ENCODE measurements at regions not wholly inside any gene's neighbourhood (a gene's known extent, or its start where the extent isn't known, plus 50 kb on each side); places are given as distances from the start of the nearest gene placed in this dataset.
"Not testable (repeated sequence)": the region's sequence is repeated elsewhere in the genome, so short reads cannot be mapped to it uniquely, and the experiment has no call there.

GRCh38 chr17:14539801-14540200 is 238.9 kb downstream of the HS3ST3B1 start:
- H3K9ac ChIP-seq (ENCODE audit: insufficient read depth, low read length, poor library complexity, severe bottlenecking) = no peak overlapping the region
- H2AFZ ChIP-seq (ENCODE audit: insufficient read depth, low read depth, low read length, poor library complexity, severe bottlenecking) = no peak overlapping the region
- Mint-ChIP-seq H3K27me3 (ENCODE audit: low read depth in 3 of 3) (no peaks in the 10 kb centered on the region), H3K27ac (no peak overlapping the region), H3K36me3 (no peaks in the 10 kb centered on the region), H3K4me1 (peaks cover 3% of the 10 kb centered on the region), H3K4me3 (no peak overlapping the region), H3K9me3 (peaks cover 2 to 21% (median 8%) of the 10 kb centered on the region in 7 donors)
- H3K36me3 ChIP-seq (replicated peaks in 1 of 2; ENCODE audit: control insufficient read depth in 1 of 2, insufficient read depth in 2 of 2, low read length in 2 of 2) = no peaks in the 10 kb centered on the region
- no peak overlapping the region for H3K4me2 ChIP-seq (replicated peaks; ENCODE audit: extremely low read depth, low read length, poor library complexity, severe bottlenecking)
- no peak overlapping the region for H3K4me3 ChIP-seq (replicated peaks in 1 of 3; ENCODE audit: low read depth in 2 of 3, low read length in 3 of 3)
- H3K9me3 ChIP-seq (replicated peaks in 1 of 2; ENCODE audit: control insufficient read depth in 1 of 2, insufficient read depth in 1 of 2, low read length in 2 of 2) = peaks cover 0 to 5% of the 10 kb centered on the region in 2 donors
- no peaks in the 10 kb centered on the region for H3K27me3 ChIP-seq (ENCODE audit: control insufficient read depth in 2 of 2, insufficient read depth in 2 of 2, low read length in 2 of 2)
- no peak for TF ChIP-seq CTCF (IDR thresholded peaks at IDR 0.05)
- H3K79me2 ChIP-seq (ENCODE audit: insufficient read depth, low read length) = no peaks in the 10 kb centered on the region
- H3K27ac ChIP-seq (ENCODE audit: low read depth in 1 of 2, low read length in 2 of 2) = no peak overlapping the region
- no peaks in the 10 kb centered on the region for H4K20me1 ChIP-seq (ENCODE audit: insufficient read depth, low read length)
- H3K4me1 ChIP-seq (ENCODE audit: control insufficient read depth in 1 of 2, insufficient read depth in 2 of 2, low read length in 2 of 2) = no peaks in the 10 kb centered on the region
- intact Hi-C loops (cut with micrococcal nuclease) = no loop called here
- 98% methylated on average over 6 of the region's 6 CpGs for WGBS (ENCODE audit: insufficient coverage)
- no peak for DNase-seq

GRCh38 chr17:14532242-14532641 is 231.4 kb downstream of the HS3ST3B1 start:
- Mint-ChIP-seq H3K9me3 (peaks cover 21 to 47% (median 32%) of the 10 kb centered on the region in 7 donors), H3K27ac (peak overlapping the region in 1 of 7 donors; percentile 27)
- H2AFZ ChIP-seq (ENCODE audit: insufficient read depth, low read depth, low read length, poor library complexity, severe bottlenecking); H3K36me3 Mint-ChIP-seq; H3K4me3 ChIP-seq (replicated peaks in 1 of 3; ENCODE audit: low read depth in 2 of 3, low read length in 3 of 3); H3K9me3 ChIP-seq (replicated peaks in 1 of 2; ENCODE audit: control insufficient read depth in 1 of 2, insufficient read depth in 1 of 2, low read length in 2 of 2); H3K9ac ChIP-seq (ENCODE audit: insufficient read depth, low read length, poor library complexity, severe bottlenecking); H3K4me2 ChIP-seq (replicated peaks; ENCODE audit: extremely low read depth, low read length, poor library complexity, severe bottlenecking); H3K4me1 Mint-ChIP-seq; H3K27ac ChIP-seq (ENCODE audit: low read depth in 1 of 2, low read length in 2 of 2); H3K36me3 ChIP-seq (replicated peaks in 1 of 2; ENCODE audit: control insufficient read depth in 1 of 2, insufficient read depth in 2 of 2, low read length in 2 of 2); intact Hi-C loops (cut with micrococcal nuclease); H3K27me3 Mint-ChIP-seq (ENCODE audit: low read depth in 3 of 3); H3K4me1 ChIP-seq (ENCODE audit: control insufficient read depth in 1 of 2, insufficient read depth in 2 of 2, low read length in 2 of 2); H3K79me2 ChIP-seq (ENCODE audit: insufficient read depth, low read length); H3K27me3 ChIP-seq (ENCODE audit: control insufficient read depth in 2 of 2, insufficient read depth in 2 of 2, low read length in 2 of 2); H3K4me3 Mint-ChIP-seq; DNase-seq; H4K20me1 ChIP-seq (ENCODE audit: insufficient read depth, low read length): not testable (repeated sequence)
- WGBS (ENCODE audit: insufficient coverage) = 95% methylated on average over 2 of the region's 3 CpGs
